ENCODE measurements at regions not wholly inside any gene's neighbourhood (a gene's known extent, or its start where the extent isn't known, plus 50 kb on each side); places are given as distances from the start of the nearest gene placed in this dataset.

DNA sequence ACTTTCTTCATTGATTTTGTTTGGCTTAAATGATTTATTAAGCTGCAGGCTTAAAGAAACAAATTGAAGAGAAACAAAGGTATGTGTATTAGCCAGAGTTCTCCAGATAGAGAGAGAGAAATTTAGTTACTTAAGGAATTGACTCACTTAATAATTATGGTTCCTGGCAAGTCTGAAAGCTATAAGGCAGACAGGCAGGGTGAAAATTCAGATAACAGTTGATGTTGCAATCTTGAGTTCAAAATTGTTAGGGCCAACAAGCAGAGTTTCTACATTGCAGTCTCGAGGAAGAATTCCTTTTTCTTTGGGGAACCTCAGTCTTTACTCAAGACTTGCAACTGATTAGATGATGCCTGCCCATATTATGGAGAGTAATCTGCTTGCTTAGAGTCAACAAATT, 593.5 kb downstream of the ADCYAP1 start:
- H3K27me3 ChIP-seq, result no peaks in the 10 kb centered on the region
- H3K9me3 ChIP-seq, result no peaks in the 10 kb centered on the region
- H3K36me3 ChIP-seq, result no peaks in the 10 kb centered on the region
- no peak overlapping the region for H3K4me3 ChIP-seq
- TF ChIP-seq, protein P1, sequence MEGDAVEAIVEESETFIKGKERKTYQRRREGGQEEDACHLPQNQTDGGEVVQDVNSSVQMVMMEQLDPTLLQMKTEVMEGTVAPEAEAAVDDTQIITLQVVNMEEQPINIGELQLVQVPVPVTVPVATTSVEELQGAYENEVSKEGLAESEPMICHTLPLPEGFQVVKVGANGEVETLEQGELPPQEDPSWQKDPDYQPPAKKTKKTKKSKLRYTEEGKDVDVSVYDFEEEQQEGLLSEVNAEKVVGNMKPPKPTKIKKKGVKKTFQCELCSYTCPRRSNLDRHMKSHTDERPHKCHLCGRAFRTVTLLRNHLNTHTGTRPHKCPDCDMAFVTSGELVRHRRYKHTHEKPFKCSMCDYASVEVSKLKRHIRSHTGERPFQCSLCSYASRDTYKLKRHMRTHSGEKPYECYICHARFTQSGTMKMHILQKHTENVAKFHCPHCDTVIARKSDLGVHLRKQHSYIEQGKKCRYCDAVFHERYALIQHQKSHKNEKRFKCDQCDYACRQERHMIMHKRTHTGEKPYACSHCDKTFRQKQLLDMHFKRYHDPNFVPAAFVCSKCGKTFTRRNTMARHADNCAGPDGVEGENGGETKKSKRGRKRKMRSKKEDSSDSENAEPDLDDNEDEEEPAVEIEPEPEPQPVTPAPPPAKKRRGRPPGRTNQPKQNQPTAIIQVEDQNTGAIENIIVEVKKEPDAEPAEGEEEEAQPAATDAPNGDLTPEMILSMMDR (IDR thresholded peaks at IDR 0.05), result no peak
- no peak overlapping the region for H3K27ac ChIP-seq
- DNase-seq (ENCODE audit: low spot score), result no peak
- H3K4me1 ChIP-seq, result no peaks in the 10 kb centered on the region

DNA sequence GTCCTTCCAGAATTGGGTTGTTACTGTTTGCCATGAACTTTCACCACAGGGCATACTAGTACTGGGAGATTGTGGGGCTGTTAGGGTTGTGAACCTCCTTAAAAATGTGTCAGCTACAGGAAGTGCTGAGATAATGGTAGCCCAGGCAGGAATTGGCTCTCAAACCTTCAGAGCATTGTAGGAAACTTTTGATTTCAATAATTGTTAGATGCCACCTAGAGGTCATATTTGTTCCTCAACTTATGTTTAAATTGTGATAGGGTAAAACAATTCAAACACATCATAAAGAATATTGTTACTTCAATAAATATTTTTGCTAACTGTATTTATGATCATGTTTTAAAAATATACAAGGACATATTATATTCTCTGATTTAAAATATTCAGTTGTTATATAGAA, 594.6 kb downstream of the ADCYAP1 start:
- no peak overlapping the region for H3K4me3 ChIP-seq
- no peak overlapping the region for H3K27ac ChIP-seq
- H3K36me3 ChIP-seq, result no peaks in the 10 kb centered on the region
- H3K9me3 ChIP-seq, result no peaks in the 10 kb centered on the region
- H3K27me3 ChIP-seq, result no peaks in the 10 kb centered on the region
- no peak for DNase-seq (ENCODE audit: low spot score)
- TF ChIP-seq, protein P1 (IDR thresholded peaks at IDR 0.05), result peak in 1 of 2 donors; percentile 15
- no peaks in the 10 kb centered on the region for H3K4me1 ChIP-seq

DNA sequence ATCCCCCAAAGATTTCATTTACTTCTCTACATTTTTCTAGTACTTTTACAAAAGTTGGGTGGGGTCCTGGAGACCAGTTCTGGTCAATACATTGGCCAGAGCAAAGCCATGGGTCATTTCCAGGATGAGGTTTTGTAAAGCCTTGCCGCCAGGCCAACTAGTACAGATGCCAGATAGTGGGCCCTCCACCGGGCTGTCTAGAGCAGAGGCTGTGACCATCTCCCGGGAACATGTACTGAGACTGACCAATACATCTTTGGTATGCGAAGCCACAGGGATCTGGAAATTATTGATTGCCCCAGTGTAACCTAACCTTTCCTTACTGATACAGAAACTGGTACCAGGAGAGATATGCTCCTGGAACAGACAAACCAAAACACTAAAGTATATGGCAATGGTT, 599.2 kb downstream of the ADCYAP1 start:
- H3K9me3 ChIP-seq, result no peaks in the 10 kb centered on the region
- no peak overlapping the region for H3K4me3 ChIP-seq
- H3K27ac ChIP-seq, result no peak overlapping the region
- H3K27me3 ChIP-seq, result no peaks in the 10 kb centered on the region
- H3K4me1 ChIP-seq, result no peaks in the 10 kb centered on the region
- no peaks in the 10 kb centered on the region for H3K36me3 ChIP-seq
- no peak for DNase-seq (ENCODE audit: low spot score)
- TF ChIP-seq, protein P1 (IDR thresholded peaks at IDR 0.05), result no peak

DNA sequence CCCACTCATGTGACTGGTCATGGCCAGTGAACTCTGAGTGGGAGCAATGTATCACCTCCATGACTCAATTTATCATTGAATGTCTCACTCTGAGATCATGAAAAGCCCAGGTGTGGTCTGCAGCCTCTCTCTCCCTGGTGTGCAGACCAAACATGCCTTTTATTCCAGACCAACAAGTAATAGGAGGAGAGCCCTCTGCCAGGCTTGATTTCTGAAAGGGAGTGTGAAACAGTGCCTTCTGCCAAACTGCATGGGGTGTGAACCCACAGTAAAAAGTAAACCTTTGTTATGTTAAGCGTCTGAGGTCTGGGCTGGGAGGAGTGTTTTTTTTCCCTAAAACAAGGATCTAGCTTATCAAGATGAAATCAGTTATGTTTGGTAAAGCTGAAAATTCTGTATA, 601.2 kb downstream of the ADCYAP1 start:
- Histone ChIP-seq H3K4me1 (no peaks in the 10 kb centered on the region), H3K9me3 (no peaks in the 10 kb centered on the region), H3K27ac (no peak overlapping the region), H3K27me3 (no peaks in the 10 kb centered on the region), H3K4me3 (no peak overlapping the region), H3K36me3 (no peaks in the 10 kb centered on the region)
- TF ChIP-seq, protein P1 (IDR thresholded peaks at IDR 0.05), result no peak
- DNase-seq (ENCODE audit: low spot score), result no peak

DNA sequence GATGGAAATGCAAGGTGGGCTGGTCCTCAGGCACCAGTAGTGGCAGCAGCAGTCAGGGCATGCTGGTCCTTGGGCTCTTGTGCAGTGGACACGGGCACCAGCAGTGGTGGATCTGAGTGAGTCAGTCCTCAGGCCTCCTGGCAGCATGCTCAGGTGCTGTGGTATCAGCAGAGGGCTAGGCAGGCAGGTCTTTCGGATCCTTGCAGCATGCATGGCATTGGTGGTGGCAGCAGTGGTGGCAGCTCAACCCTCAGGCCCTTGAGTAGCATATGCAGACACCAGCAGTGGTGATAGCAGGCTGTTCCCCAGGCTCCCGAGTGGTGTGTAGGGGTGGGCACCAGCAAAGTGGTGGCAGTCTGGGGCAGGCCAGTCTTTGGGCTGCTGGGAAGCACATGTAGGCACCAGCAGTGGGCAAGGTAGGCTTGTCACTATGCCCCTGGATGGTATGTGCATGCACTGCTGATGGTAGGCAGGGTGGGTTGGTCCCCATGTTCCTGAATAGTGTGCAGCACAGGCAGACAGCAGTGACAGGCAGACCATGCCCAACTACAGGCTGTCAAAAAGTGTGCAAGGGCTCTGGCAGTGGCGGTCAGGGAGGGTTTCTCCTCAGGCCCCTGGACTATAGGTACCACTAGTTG, 606.0 kb downstream of the ADCYAP1 start:
- H3K27ac ChIP-seq, result no peak overlapping the region
- no peaks in the 10 kb centered on the region for H3K27me3 ChIP-seq
- TF ChIP-seq, protein P1 (IDR thresholded peaks at IDR 0.05), result no peak
- no peak for DNase-seq (ENCODE audit: low spot score)
- no peaks in the 10 kb centered on the region for H3K9me3 ChIP-seq
- H3K4me3 ChIP-seq, result no peak overlapping the region
- no peaks in the 10 kb centered on the region for H3K36me3 ChIP-seq
- H3K4me1 ChIP-seq, result no peaks in the 10 kb centered on the region
